H9 (cell line): ENCODE measurements at regions not wholly inside any gene's neighbourhood (a gene's known extent, or its start where the extent isn't known, plus 50 kb on each side); places are given as distances from the start of the nearest gene placed in this dataset.

ENCODE experiments used
- DNase-seq: peaks from one replicate; pipeline ENCODE4 v3.0.0-alpha.2; 2017
- H2AFZ ChIP-seq: one replicate; pipeline ENCODE4 v1.6.1; 2013; ENCODE audit warnings: mild to moderate bottlenecking, low read length, control low read depth, moderate library complexity
- H2AK5ac ChIP-seq: 2 replicates; pipeline ENCODE4 v1.6.1; 2013; ENCODE audit warnings: low read length, control low read depth, mixed read lengths; ENCODE audit not compliant: insufficient read length
- H2BK120ac ChIP-seq: one replicate; pipeline ENCODE4 v1.6.1; 2013; ENCODE audit warnings: low read depth, mild to moderate bottlenecking, low read length, control low read depth, inconsistent platforms; ENCODE audit not compliant: poor library complexity, severe bottlenecking
- H2BK12ac ChIP-seq: 2 replicates; pipeline ENCODE4 v1.6.1; 2013; ENCODE audit warnings: low read length, control low read depth, mixed read lengths, low read depth; ENCODE audit not compliant: insufficient read length
- H2BK15ac ChIP-seq: 2 replicates; pipeline ENCODE4 v1.6.1; 2013; ENCODE audit warnings: low read depth, low read length, control low read depth
- H2BK20ac ChIP-seq: one replicate; pipeline ENCODE4 v1.6.1; 2013; ENCODE audit warnings: low read depth, mild to moderate bottlenecking, low read length, control low read depth, inconsistent platforms; ENCODE audit not compliant: poor library complexity, severe bottlenecking
- H2BK5ac ChIP-seq: 2 replicates; pipeline ENCODE4 v1.6.1; 2013; ENCODE audit warnings: low read length, control low read depth, mixed read lengths; ENCODE audit not compliant: insufficient read length
- H3K14ac ChIP-seq: 2 replicates; pipeline ENCODE4 v1.6.1; 2013; ENCODE audit warnings: low read length, control low read depth; ENCODE audit not compliant: insufficient read depth
- H3K18ac ChIP-seq: 2 replicates; pipeline ENCODE4 v1.6.1; 2013; ENCODE audit warnings: low read depth, mild to moderate bottlenecking, mixed read lengths, low read length, control low read depth; ENCODE audit not compliant: insufficient read length
- H3K23ac ChIP-seq: 2 replicates; pipeline ENCODE4 v1.6.1; 2013; ENCODE audit warnings: low read length, control low read depth, mixed read lengths, low read depth; ENCODE audit not compliant: insufficient read length
- H3K23me2 ChIP-seq: 2 replicates; pipeline ENCODE4 v1.6.1; 2013; ENCODE audit warnings: low read depth, mild to moderate bottlenecking, mixed read lengths, low read length, control low read depth; ENCODE audit not compliant: insufficient read length, poor library complexity, severe bottlenecking
- H3K27ac ChIP-seq: 2 replicates; pipeline ENCODE4 v1.5.1; 2013; ENCODE audit warnings: low read length, control low read depth, mixed read lengths, low read depth; ENCODE audit not compliant: insufficient read length
- H3K27me3 ChIP-seq: 2 replicates; pipeline ENCODE4 v1.6.1; 2013; ENCODE audit warnings: low read length, control low read depth, inconsistent platforms; ENCODE audit not compliant: insufficient read depth
- H3K4ac ChIP-seq: 2 replicates; pipeline ENCODE4 v1.6.1; 2013; ENCODE audit warnings: low read depth, mild to moderate bottlenecking, control low read depth, inconsistent platforms, low read length, moderate library complexity
- H3K4me1 ChIP-seq: 2 replicates; pipeline ENCODE4 v1.6.1; 2013; ENCODE audit warnings: low read length, control low read depth, inconsistent platforms; ENCODE audit not compliant: insufficient read depth
- H3K4me2 ChIP-seq: 2 replicates; pipeline ENCODE4 v1.6.1; 2013; ENCODE audit warnings: low read length, control low read depth, mixed read lengths; ENCODE audit not compliant: insufficient read length, insufficient read depth
- H3K56ac ChIP-seq: 2 replicates; pipeline ENCODE4 v1.6.1; 2013; ENCODE audit warnings: low read depth, mild to moderate bottlenecking, mixed read lengths, low read length, control low read depth; ENCODE audit not compliant: insufficient read length
- H3K79me1 ChIP-seq: 2 replicates; pipeline ENCODE4 v1.6.1; 2013; ENCODE audit warnings: low read depth, mild to moderate bottlenecking, moderate library complexity, low read length, control low read depth, inconsistent platforms; ENCODE audit not compliant: insufficient read depth, poor library complexity, severe bottlenecking
- H3K79me2 ChIP-seq: 2 replicates; pipeline ENCODE4 v1.6.1; 2013; ENCODE audit warnings: low read length, control low read depth, inconsistent platforms; ENCODE audit not compliant: insufficient read depth
- H3K9ac ChIP-seq: 2 replicates; pipeline ENCODE4 v1.6.1; 2013; ENCODE audit warnings: low read length, control low read depth, mixed read lengths; ENCODE audit not compliant: insufficient read length; ENCODE audit errors: extremely low read depth
- H3K9me3 ChIP-seq: one replicate; pipeline ENCODE4 v1.6.1; 2013; ENCODE audit warnings: low read depth, low read length, inconsistent platforms; ENCODE audit not compliant: control insufficient read depth
- H3T11ph ChIP-seq: one replicate; pipeline ENCODE4 v1.6.1; 2013; ENCODE audit warnings: mild to moderate bottlenecking, low read length, control low read depth, inconsistent platforms
- H4K20me1 ChIP-seq: one replicate; pipeline ENCODE4 v1.6.1; 2013; ENCODE audit not compliant: control insufficient read depth, insufficient read length, insufficient read depth
- H4K5ac ChIP-seq: 2 replicates; pipeline ENCODE4 v1.6.1; 2013; ENCODE audit warnings: low read depth, mild to moderate bottlenecking, mixed read lengths, low read length, control low read depth; ENCODE audit not compliant: insufficient read length
- H4K8ac ChIP-seq: replicated peaks from 2 replicates; pipeline ENCODE4 v1.6.1; 2013; ENCODE audit warnings: low read length, control low read depth, mixed read lengths, low read depth; ENCODE audit not compliant: insufficient read length
- H4K91ac ChIP-seq: 2 replicates; pipeline ENCODE4 v1.6.1; 2013; ENCODE audit warnings: low read depth, mild to moderate bottlenecking, moderate library complexity, mixed read lengths, low read length, control low read depth; ENCODE audit not compliant: insufficient read length
- H3K27ac Mint-ChIP-seq, 3 experiments: 2 replicates in 2 of 3; 3 replicates in 1 of 3; pipeline ENCODE4 v1.8.0; 2020 to 2021; ENCODE audit warnings: mixed read lengths in 3 of 3, mild to moderate bottlenecking in 1 of 3, moderate library complexity in 1 of 3
- H3K27me3 Mint-ChIP-seq: 2 replicates; pipeline ENCODE4 v1.8.0; 2021; ENCODE audit warnings: low read depth, mild to moderate bottlenecking, moderate library complexity, mixed read lengths
- H3K36me3 Mint-ChIP-seq, 3 experiments: 2 replicates in 2 of 3; 3 replicates in 1 of 3; pipeline ENCODE4 v1.8.0; 2020 to 2021; ENCODE audit warnings: low read depth in 3 of 3, mixed read lengths in 3 of 3; ENCODE audit not compliant: insufficient read depth in 1 of 3
- H3K4me1 Mint-ChIP-seq, 2 experiments: 2 replicates each; pipeline ENCODE4 v1.8.0; 2020; ENCODE audit warnings: mixed read lengths in 2 of 2
- H3K4me3 Mint-ChIP-seq, 2 experiments: 2 replicates in 1 of 2; 3 replicates in 1 of 2; pipeline ENCODE4 v1.8.0; 2020 to 2021; ENCODE audit warnings: mild to moderate bottlenecking in 2 of 2, mixed read lengths in 2 of 2, moderate library complexity in 1 of 2
- H3K9me3 Mint-ChIP-seq, 2 experiments: 2 replicates in 1 of 2; 3 replicates in 1 of 2; pipeline ENCODE4 v1.8.0; 2020; ENCODE audit warnings: mild to moderate bottlenecking in 2 of 2, mixed read lengths in 2 of 2, moderate library complexity in 1 of 2
- CTCF ChIP-seq: fragments of 200-600 bp; sonication (generic); conservative IDR thresholded peaks from 3 replicates; pipeline ENCODE4 v1.8.0; 2021; ENCODE audit warnings: antibody characterized with exemption, mild to moderate bottlenecking
- WGBS: extraction: QIAGEN DNeasy Blood & Tissue Kit; methylation state at CpG from one replicate; pipeline ENCODE4 v1.1.7; 2013; ENCODE audit warnings: missing lambda C conversion rate, low lambda C conversion rate, mixed read lengths; ENCODE audit not compliant: insufficient read length; ENCODE audit errors: extremely low coverage; 5-methylcytosine and 5-hydroxymethylcytosine counted together

GRCh38 chr15:100725121-100726069 lies 123.0 kb downstream of the ASB7 start:
- Mint-ChIP-seq H3K4me3 (no peak overlapping the region), H3K27ac (peak overlapping the region in 1 of 3 experiments; percentile 44; a peak in 2 of 7 replicates), H3K4me1 (peaks cover 7 to 14% of the 10 kb centered on the region in 2 experiments), H3K27me3 (peaks cover 3% of the 10 kb centered on the region), H3K9me3 (no peaks in the 10 kb centered on the region; a peak in 1 of 5 replicates), H3K36me3 (no peaks in the 10 kb centered on the region; a peak in 1 of 7 replicates)
- Histone ChIP-seq H3K79me1 (no peaks in the 10 kb centered on the region), H2AK5ac (no peak overlapping the region), H3K79me2 (no peaks in the 10 kb centered on the region), H3K23me2 (no peaks in the 10 kb centered on the region), H3T11ph (no peak overlapping the region), H3K56ac (no peak overlapping the region), H2BK120ac (no peak overlapping the region), H2BK20ac (no peak overlapping the region), H2BK12ac (no peak overlapping the region), H3K27me3 (no peaks in the 10 kb centered on the region), H3K4me2 (no peak overlapping the region), H4K8ac (no peak overlapping the region), H4K5ac (no peak overlapping the region), H3K14ac (no peak overlapping the region), H4K91ac (no peak overlapping the region), H3K9ac (no peak overlapping the region), H2BK5ac (no peak overlapping the region), H3K4me1 (peaks cover 4% of the 10 kb centered on the region; the same call in 1 of the 2 replicates), H4K20me1 (no peaks in the 10 kb centered on the region), H3K4ac (no peak overlapping the region), H3K18ac (no peak overlapping the region), H3K9me3 (no peaks in the 10 kb centered on the region), H3K27ac (no peak overlapping the region), H2AFZ (no peak overlapping the region), H3K23ac (no peak overlapping the region), H2BK15ac (no peak overlapping the region)
- WGBS: no CpG with 5 or more reads among the region's 10 CpGs
- TF ChIP-seq CTCF: no peak
- peak; percentile 22 for DNase-seq
